Caco-2 (cell line): ENCODE measurements at regions not wholly inside any gene's neighbourhood (a gene's known extent, or its start where the extent isn't known, plus 50 kb on each side); places are given as distances from the start of the nearest gene placed in this dataset.

Experiments used
- BruUV-seq: library from RNA; stranded (reverse); fragments of 400-500 nt; replicated peaks from 2 replicates; lab custom pipeline; 2021; lab: Mats Ljungman, UMichigan
- CTCF ChIA-PET: fragments of 300-600 bp; sonication (Branson Sonifier 250); formaldehyde crosslinking; loops from one replicate; lab custom pipeline; 2022; ENCODE audit warnings: antibody characterized with exemption; lab: Charles Lee
- POLR2A ChIA-PET: fragments of 300-600 bp; sonication (Branson Sonifier 250); formaldehyde crosslinking; loops from one replicate; lab custom pipeline; 2022; ENCODE audit warnings: antibody characterized with exemption; lab: Charles Lee
- DNase-seq, 2 experiments: peaks; one replicate each; pipeline versions ENCODE4 v3.0.0 to v3.0.0-alpha.2; 2020 to 2022
- H3K27me3 ChIP-seq: replicated peaks from 2 replicates; pipeline ENCODE4 v1.6.0; 2011; ENCODE audit warnings: low read length; ENCODE audit not compliant: control insufficient read depth, insufficient read depth
- H3K36me3 ChIP-seq: 2 replicates; pipeline ENCODE4 v1.5.1; 2011; ENCODE audit warnings: low read length; ENCODE audit not compliant: control insufficient read depth, insufficient read depth
- H3K4me1 ChIP-seq: fragments of 250-450 bp; sonication (Bioruptor Pico); 2 replicates; pipeline ENCODE4 v1.5.1; 2020; ENCODE audit warnings: mild to moderate bottlenecking
- H3K4me3 ChIP-seq: 2 replicates; pipeline ENCODE4 v1.5.1; 2011; ENCODE audit warnings: low read depth, mild to moderate bottlenecking, control low read depth, low read length
- H3K9me3 ChIP-seq: fragments of 250-450 bp; sonication (Bioruptor Pico); 2 replicates; pipeline ENCODE4 v1.5.1; 2020; ENCODE audit warnings: mild to moderate bottlenecking, moderate library complexity
- H3K27ac Mint-ChIP-seq: one replicate; pipeline ENCODE4 v1.8.0; 2022; ENCODE audit warnings: mixed read lengths; ENCODE audit not compliant: unreplicated experiment
- H3K27me3 Mint-ChIP-seq: one replicate; pipeline ENCODE4 v1.8.0; 2022; ENCODE audit warnings: mixed read lengths; ENCODE audit not compliant: insufficient read depth, unreplicated experiment
- H3K36me3 Mint-ChIP-seq: one replicate; pipeline ENCODE4 v1.8.0; 2022; ENCODE audit warnings: mild to moderate bottlenecking, mixed read lengths; ENCODE audit not compliant: insufficient read depth, unreplicated experiment
- H3K4me1 Mint-ChIP-seq: one replicate; pipeline ENCODE4 v1.8.0; 2022; ENCODE audit warnings: low read depth, mixed read lengths; ENCODE audit not compliant: unreplicated experiment
- H3K4me3 Mint-ChIP-seq: one replicate; pipeline ENCODE4 v1.8.0; 2022; ENCODE audit warnings: mild to moderate bottlenecking, moderate library complexity, mixed read lengths; ENCODE audit not compliant: unreplicated experiment
- H3K9me3 Mint-ChIP-seq: one replicate; pipeline ENCODE4 v1.8.0; 2022; ENCODE audit warnings: mixed read lengths; ENCODE audit not compliant: unreplicated experiment
- intact Hi-C: fragments of 100-400 bp; cut with micrococcal nuclease; formaldehyde crosslinking; loops from one replicate; pipeline ENCODE4 v1.10.0; 2022; ENCODE audit not compliant: unreplicated experiment
- TF ChIP-seq, protein P1 (sequence below), 2 experiments: fragments of 200-600 bp in 1 of 2; IDR thresholded peaks; 1 replicate in 1 of 2; 2 replicates in 1 of 2; pipeline versions ENCODE4 v1.5.1 to v1.8.0; 2011 to 2022; ENCODE audit warnings: antibody characterized with exemption in 1 of 2, control low read depth in 1 of 2, inconsistent platforms in 1 of 2, low read depth in 1 of 2, low read length in 1 of 2, mild to moderate bottlenecking in 1 of 2, moderate library complexity in 1 of 2; ENCODE audit not compliant: insufficient read depth in 1 of 2, severe bottlenecking in 1 of 2, unreplicated experiment in 1 of 2

DNA sequence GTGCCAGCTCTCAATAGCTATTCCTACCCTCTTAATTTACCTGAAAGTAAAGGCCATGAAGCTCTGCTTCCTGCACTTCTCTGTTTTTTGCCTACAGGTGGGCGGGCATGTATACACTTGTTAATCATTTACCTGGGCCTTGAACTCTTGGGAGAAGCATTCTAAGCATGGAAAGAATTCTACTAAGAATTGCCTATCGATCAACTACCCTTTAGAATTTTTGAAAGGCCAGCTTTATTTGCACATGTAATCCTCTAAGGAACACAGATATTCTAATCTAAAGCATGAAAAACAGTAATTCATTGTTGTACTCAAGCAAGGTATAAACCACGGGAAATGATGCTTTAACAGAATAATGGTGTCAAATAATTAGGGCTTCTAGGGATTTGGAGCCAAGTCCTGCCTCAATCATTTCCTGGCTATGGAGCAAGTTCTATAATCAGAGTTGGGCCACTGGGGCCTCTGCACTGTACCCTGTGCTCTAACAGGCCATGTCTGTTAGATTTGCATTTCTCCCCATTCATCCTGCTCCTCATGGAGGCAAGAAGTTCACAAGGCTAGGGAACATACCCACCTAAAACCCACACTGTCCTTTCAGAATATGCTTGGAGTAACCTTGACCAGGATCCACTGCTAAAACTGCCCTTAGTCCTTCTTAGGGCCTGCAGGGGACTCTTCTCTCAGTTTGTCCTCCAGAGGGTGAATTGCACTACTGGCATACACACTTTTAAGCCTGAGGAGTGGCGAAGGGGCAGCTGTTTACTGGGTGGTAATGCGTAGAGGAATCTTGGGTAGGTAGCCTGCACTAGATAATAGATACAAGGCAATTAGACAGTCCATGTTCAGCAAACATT lies 276.4 kb upstream of the JAG1 start:
- Histone ChIP-seq H3K9me3 (no peaks in the 10 kb centered on the region), H3K4me1 (peaks cover 49% of the 10 kb centered on the region), H3K36me3 (no peaks in the 10 kb centered on the region), H3K4me3 (no peak overlapping the region), H3K27me3 (no peaks in the 10 kb centered on the region)
- ChIA-PET CTCF (interaction anchor here (0.6 to 0.8 kb wide), 3 partner anchors 274 to 278 kb away, joined by 3 to 4 read pairs (median 3); partner anchors contain the start of gene JAG1), POLR2A (no interaction called here)
- TF ChIP-seq, protein P1, sequence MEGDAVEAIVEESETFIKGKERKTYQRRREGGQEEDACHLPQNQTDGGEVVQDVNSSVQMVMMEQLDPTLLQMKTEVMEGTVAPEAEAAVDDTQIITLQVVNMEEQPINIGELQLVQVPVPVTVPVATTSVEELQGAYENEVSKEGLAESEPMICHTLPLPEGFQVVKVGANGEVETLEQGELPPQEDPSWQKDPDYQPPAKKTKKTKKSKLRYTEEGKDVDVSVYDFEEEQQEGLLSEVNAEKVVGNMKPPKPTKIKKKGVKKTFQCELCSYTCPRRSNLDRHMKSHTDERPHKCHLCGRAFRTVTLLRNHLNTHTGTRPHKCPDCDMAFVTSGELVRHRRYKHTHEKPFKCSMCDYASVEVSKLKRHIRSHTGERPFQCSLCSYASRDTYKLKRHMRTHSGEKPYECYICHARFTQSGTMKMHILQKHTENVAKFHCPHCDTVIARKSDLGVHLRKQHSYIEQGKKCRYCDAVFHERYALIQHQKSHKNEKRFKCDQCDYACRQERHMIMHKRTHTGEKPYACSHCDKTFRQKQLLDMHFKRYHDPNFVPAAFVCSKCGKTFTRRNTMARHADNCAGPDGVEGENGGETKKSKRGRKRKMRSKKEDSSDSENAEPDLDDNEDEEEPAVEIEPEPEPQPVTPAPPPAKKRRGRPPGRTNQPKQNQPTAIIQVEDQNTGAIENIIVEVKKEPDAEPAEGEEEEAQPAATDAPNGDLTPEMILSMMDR (IDR thresholded peaks at IDR 0.05; ENCODE audit: insufficient read depth in 1 of 2, low read depth in 1 of 2, low read length in 1 of 2, severe bottlenecking in 1 of 2, unreplicated experiment in 1 of 2), result no peak
- Mint-ChIP-seq H3K27me3 (no peaks in the 10 kb centered on the region), H3K27ac (peak overlapping the region; percentile 34), H3K9me3 (peaks cover 13% of the 10 kb centered on the region), H3K4me3 (peak overlapping the region; percentile 52), H3K4me1 (peaks cover 37% of the 10 kb centered on the region), H3K36me3 (no peaks in the 10 kb centered on the region)
- DNase-seq, result peak; percentile 77 to 80
- no TSS peak for BruUV-seq
- intact Hi-C loops, result loop anchor here (1.0 to 10.0 kb wide), 6 partner anchors 94 to 395 kb away; no protein-coding TSS in a partner anchor

DNA sequence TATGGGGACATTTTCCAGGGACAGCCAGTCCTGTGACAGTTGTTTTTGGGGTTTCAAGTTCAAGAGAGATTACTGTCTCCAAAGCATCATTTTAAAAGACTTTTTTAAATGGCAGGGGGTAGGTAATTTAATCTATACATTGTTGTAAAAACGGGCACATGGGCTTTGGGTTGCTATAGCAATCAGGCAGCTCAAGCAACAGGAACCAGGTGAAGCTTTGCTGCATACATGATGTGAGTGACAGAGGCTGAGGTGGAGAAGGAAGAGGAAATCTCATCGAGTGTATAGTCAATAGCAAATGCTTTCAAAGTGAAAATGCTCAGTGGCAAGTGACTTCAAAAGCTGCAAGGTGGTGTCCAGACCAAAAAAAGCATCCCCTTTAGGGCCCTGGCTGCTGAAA lies 277.4 kb upstream of the JAG1 start:
- intact Hi-C loops, result loop anchor here (2.0 to 10.0 kb wide), 5 partner anchors 102 to 396 kb away; no protein-coding TSS in a partner anchor

DNA sequence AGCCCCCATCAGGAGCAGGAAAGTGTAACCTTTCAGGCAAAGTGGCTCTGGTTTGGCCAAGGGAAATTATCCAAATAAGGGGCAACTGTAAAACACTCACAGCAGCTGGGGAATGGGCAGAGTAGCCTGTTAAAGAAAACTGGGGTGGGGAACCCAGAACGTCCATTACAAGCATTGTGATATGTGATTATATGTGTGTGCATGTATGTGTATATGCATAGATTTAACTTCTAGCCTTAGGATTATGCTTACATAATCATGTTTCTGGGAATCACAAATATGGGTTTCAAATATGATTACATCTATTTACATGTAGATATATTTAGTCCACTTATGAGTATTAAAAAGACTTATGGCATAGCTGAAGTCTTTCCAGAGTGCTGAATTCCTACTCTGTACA lies 278.1 kb upstream of the JAG1 start:
- no peak overlapping the region for H3K4me3 Mint-ChIP-seq
- no peaks in the 10 kb centered on the region for H3K9me3 ChIP-seq
- H3K36me3 ChIP-seq, result no peaks in the 10 kb centered on the region
- peaks cover 49% of the 10 kb centered on the region for H3K4me1 ChIP-seq
- no peak for DNase-seq
- no peaks in the 10 kb centered on the region for H3K36me3 Mint-ChIP-seq
- H3K27ac Mint-ChIP-seq, result no peak overlapping the region
- H3K27me3 ChIP-seq, result no peaks in the 10 kb centered on the region
- POLR2A ChIA-PET, result interaction anchor here (0.6 kb wide), 1 partner anchor 399 kb away, joined by 4 read pairs; no protein-coding TSS in a partner anchor
- TF ChIP-seq, protein P1 (IDR thresholded peaks at IDR 0.05; ENCODE audit: insufficient read depth in 1 of 2, low read depth in 1 of 2, low read length in 1 of 2, severe bottlenecking in 1 of 2, unreplicated experiment in 1 of 2), result no peak
- no peak overlapping the region for H3K4me3 ChIP-seq
- H3K27me3 Mint-ChIP-seq, result no peaks in the 10 kb centered on the region
- peaks cover 33% of the 10 kb centered on the region for H3K4me1 Mint-ChIP-seq
- peaks cover 8% of the 10 kb centered on the region for H3K9me3 Mint-ChIP-seq
- intact Hi-C loops, result loop anchor here (2.0 to 10.0 kb wide), 5 partner anchors 103 to 397 kb away; no protein-coding TSS in a partner anchor
- BruUV-seq, result no TSS peak
- CTCF ChIA-PET, result no interaction called here

More for the DNA sequence above, 277.4 kb upstream of the JAG1 start:
- ChIA-PET POLR2A (no interaction called here), CTCF (no interaction called here)
- H3K27me3 ChIP-seq, result no peaks in the 10 kb centered on the region
- Mint-ChIP-seq H3K27me3 (no peaks in the 10 kb centered on the region), H3K27ac (peak overlapping the region; percentile 34), H3K4me1 (peaks cover 37% of the 10 kb centered on the region), H3K4me3 (no peak overlapping the region), H3K9me3 (peaks cover 11% of the 10 kb centered on the region), H3K36me3 (no peaks in the 10 kb centered on the region)
- peaks cover 49% of the 10 kb centered on the region for H3K4me1 ChIP-seq
- BruUV-seq, result no TSS peak
- no peak overlapping the region for H3K4me3 ChIP-seq
- H3K9me3 ChIP-seq, result no peaks in the 10 kb centered on the region
- H3K36me3 ChIP-seq, result no peaks in the 10 kb centered on the region
- DNase-seq, result no peak
- TF ChIP-seq, protein P1 (IDR thresholded peaks at IDR 0.05; ENCODE audit: insufficient read depth in 1 of 2, low read depth in 1 of 2, low read length in 1 of 2, severe bottlenecking in 1 of 2, unreplicated experiment in 1 of 2), result no peak
